NB4 (cell line): ENCODE measurements at regions not wholly inside any gene's neighbourhood (a gene's known extent, or its start where the extent isn't known, plus 50 kb on each side); places are given as distances from the start of the nearest gene placed in this dataset.

ENCODE experiments used
- CTCF ChIP-seq: IDR thresholded peaks from one replicate; pipeline ENCODE4 v1.5.1; 2012; ENCODE audit warnings: low read depth, low read length
- POLR2A ChIP-seq: IDR thresholded peaks from 2 replicates; pipeline ENCODE4 v1.6.1; 2011; ENCODE audit warnings: mild to moderate bottlenecking; ENCODE audit not compliant: insufficient read length; ENCODE audit errors: extremely low read depth

DNA sequence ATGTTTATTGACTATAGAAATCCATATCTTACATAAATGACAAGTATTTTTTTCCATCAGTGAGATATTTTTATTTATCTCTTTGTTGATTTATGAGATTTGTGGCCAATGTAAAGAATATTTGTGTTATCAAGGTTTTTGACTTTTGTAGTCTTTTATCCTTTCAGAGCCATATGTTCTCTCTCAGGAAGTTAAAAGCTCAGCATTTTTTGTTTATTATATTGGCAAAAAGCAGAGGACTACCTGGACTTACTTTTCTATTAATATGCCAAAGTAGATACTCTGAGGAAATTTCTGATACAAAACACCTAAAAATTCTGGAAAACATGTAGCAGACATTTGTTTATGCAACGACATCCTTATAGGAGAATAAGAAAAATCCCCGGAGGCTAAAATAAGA lies 490.3 kb downstream of the SLC6A15 start:
- TF ChIP-seq POLR2A (no peak), CTCF (no peak)
